Colonic mucosa (tissue), 4 donors: ENCODE measurements at regions not wholly inside any gene's neighbourhood (a gene's known extent, or its start where the extent isn't known, plus 50 kb on each side); places are given as distances from the start of the nearest gene placed in this dataset.

Source experiments
- DNase-seq: peaks from one replicate; pipeline ENCODE4 v3.0.0-alpha.2; 2020
- H3K27ac ChIP-seq: fragments of 200-600 bp; one replicate; pipeline ENCODE4 v1.8.0; 2021
- H3K27me3 ChIP-seq: fragments of 200-600 bp; one replicate; pipeline ENCODE4 v1.8.0; 2021
- H3K36me3 ChIP-seq: fragments of 200-600 bp; one replicate; pipeline ENCODE4 v1.8.0; 2021
- H3K4me1 ChIP-seq: fragments of 200-600 bp; one replicate; pipeline ENCODE4 v1.8.0; 2021; ENCODE audit warnings: mild to moderate bottlenecking
- H3K4me3 ChIP-seq: fragments of 200-600 bp; one replicate; pipeline ENCODE4 v1.8.0; 2021
- H3K9ac ChIP-seq, 2 donors: one replicate each; pipeline ENCODE4 v1.7.0; 2013; ENCODE audit warnings: control low read depth in 2 of 2, low read depth in 2 of 2, low read length in 2 of 2
- H3K9me3 ChIP-seq: fragments of 200-600 bp; one replicate; pipeline ENCODE4 v1.8.0; 2021
- intact Hi-C: fragments of 100-400 bp; cut with DNase I; formaldehyde crosslinking; loops from one replicate; pipeline ENCODE4 v1.14.1; 2022
- TF ChIP-seq, protein P1 (sequence below): fragments of 200-600 bp; IDR thresholded peaks from one replicate; pipeline ENCODE4 v1.8.0; 2022; ENCODE audit warnings: antibody characterized with exemption, mild to moderate bottlenecking
- donor health status: healthy.
- donor health status: DM: no; HTN: no; CAD: no.
- donor health status: DM: no; HTN: no; CAD: no.

DNA sequence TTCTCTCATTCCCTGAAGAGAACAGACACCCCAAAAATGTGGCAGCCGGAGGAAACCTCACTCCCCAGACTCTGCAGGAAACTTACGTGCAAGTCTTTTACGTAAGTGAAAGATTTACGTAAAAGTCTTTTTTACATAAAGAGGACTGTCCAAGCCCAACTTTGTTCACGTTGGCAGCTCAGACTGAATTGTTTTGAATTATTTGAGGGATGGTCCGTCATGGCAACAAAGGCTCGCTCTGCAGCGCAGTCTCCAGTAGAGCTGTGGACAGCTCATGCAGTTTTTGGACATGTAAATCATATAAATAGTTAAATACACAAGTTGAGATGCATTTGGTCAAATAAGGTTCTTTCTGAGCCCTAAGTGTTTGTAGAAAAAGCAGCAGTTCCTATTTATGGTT is 394.8 kb downstream of the QKI start:
- intact Hi-C loops, result no loop called here
- Histone ChIP-seq H3K27ac (no peak overlapping the region), H3K9ac (no peak overlapping the region), H3K9me3 (no peaks in the 10 kb centered on the region), H3K4me1 (no peaks in the 10 kb centered on the region), H3K4me3 (no peak overlapping the region), H3K27me3 (no peaks in the 10 kb centered on the region), H3K36me3 (no peaks in the 10 kb centered on the region)
- no peak for DNase-seq
- TF ChIP-seq, protein P1, sequence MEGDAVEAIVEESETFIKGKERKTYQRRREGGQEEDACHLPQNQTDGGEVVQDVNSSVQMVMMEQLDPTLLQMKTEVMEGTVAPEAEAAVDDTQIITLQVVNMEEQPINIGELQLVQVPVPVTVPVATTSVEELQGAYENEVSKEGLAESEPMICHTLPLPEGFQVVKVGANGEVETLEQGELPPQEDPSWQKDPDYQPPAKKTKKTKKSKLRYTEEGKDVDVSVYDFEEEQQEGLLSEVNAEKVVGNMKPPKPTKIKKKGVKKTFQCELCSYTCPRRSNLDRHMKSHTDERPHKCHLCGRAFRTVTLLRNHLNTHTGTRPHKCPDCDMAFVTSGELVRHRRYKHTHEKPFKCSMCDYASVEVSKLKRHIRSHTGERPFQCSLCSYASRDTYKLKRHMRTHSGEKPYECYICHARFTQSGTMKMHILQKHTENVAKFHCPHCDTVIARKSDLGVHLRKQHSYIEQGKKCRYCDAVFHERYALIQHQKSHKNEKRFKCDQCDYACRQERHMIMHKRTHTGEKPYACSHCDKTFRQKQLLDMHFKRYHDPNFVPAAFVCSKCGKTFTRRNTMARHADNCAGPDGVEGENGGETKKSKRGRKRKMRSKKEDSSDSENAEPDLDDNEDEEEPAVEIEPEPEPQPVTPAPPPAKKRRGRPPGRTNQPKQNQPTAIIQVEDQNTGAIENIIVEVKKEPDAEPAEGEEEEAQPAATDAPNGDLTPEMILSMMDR, result no peak

DNA sequence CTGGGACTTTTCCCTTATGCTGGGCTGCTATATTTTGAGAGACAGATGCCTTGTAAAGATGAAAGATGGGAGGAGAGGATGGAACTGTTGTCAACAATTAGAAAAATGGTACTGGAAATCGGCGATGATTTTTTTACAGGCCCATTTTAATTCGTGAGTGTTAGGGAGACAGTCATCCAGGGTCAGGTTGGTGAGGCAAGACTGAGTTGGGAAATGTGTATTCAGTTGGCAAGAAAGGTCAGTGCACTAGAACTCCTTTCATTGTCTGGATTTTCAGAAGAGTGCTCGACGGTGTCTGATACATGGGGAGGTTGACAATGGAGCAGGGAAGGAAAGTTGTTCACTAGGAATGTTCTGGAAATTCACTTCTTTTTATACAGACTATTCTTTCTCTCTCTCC is 394.4 kb downstream of the QKI start:
- Histone ChIP-seq H3K9me3 (no peaks in the 10 kb centered on the region), H3K36me3 (no peaks in the 10 kb centered on the region), H3K9ac (no peak overlapping the region), H3K4me3 (no peak overlapping the region), H3K27me3 (no peaks in the 10 kb centered on the region), H3K27ac (no peak overlapping the region), H3K4me1 (no peaks in the 10 kb centered on the region)
- DNase-seq, result no peak
- TF ChIP-seq, protein P1, result no peak
- intact Hi-C loops, result no loop called here

DNA sequence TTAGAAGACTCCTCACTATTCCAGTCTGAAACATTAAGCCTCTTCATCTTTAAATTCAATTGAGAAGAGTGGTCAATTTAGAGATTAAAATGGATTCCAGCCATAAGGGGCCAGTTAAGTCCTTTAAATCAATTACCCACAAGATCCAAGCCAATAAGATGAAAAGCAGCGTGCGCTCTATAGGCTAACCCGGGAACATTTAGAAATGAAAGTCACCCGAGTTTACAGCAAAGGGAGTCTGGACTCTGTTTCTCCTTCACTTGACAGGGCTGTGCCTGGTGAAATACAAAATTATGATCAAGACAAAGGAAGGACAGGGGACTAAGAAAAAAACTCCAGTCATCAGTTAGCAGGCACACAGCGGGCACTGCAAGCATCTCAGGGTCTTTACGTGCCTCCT is 393.7 kb downstream of the QKI start:
- Histone ChIP-seq H3K27ac (no peak overlapping the region), H3K9ac (no peak overlapping the region), H3K27me3 (no peaks in the 10 kb centered on the region), H3K4me1 (no peaks in the 10 kb centered on the region), H3K9me3 (no peaks in the 10 kb centered on the region), H3K4me3 (no peak overlapping the region), H3K36me3 (no peaks in the 10 kb centered on the region)
- intact Hi-C loops, result no loop called here
- TF ChIP-seq, protein P1, result no peak
- no peak for DNase-seq

DNA sequence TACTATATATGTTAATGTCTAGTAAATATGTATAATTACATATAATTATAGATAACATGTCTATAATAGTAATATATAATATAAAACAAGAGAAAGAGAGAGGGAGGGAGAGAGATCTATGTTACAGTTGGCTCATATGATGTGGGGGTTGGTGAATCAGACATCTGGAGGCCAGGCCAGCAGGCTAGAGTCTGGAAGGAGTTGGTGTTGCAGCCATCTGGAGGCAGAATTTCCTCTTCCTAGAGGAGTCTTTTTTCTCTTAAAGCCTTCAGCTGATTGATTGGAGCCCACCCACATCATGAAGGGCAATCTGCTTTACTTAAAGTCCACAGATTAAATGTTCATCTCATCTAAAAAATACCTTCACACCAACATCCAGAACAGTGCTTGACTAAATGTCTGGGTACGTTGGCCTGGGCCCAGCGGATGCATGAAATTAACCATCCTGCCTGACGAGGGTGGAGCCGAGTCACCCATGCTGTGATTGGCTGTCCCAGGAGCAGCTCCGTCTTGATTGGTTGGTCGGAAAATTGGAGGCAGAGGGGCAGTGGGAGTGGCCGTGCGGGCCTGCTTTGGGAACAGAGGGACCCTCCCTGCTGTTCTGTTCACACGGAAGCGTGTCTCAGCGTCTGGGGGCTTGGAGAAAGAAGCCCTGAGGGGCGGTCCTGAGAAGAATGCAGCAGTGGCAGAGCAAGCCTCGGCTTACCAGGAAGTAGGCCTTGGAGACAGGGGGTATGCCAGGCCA is 392.4 kb downstream of the QKI start:
- Histone ChIP-seq H3K27me3 (no peaks in the 10 kb centered on the region), H3K36me3 (no peaks in the 10 kb centered on the region), H3K4me1 (no peaks in the 10 kb centered on the region), H3K9ac (no peak overlapping the region), H3K27ac (no peak overlapping the region), H3K9me3 (no peaks in the 10 kb centered on the region), H3K4me3 (no peak overlapping the region)
- TF ChIP-seq, protein P1, result no peak
- intact Hi-C loops, result no loop called here
- DNase-seq, result no peak

DNA sequence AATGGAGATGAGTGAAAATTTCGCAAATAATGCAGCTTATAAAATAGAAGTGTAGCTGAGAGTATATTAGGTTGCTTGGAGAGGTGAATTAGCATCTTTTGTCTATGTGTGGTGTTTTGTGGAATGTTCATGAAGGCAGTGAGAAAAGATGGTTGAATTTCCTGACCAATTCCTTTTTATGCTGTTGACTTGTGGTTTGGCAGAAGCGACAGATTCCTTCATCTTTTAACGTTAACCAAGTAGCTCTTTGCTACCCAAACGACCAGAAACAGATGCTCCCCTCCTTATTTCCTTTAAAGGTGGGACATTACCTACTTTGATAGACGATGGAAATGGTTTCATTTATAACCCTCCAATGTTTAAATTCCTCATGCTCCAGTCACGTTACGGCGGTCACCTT is 390.5 kb downstream of the QKI start:
- H3K9me3 ChIP-seq, result no peaks in the 10 kb centered on the region
- no peaks in the 10 kb centered on the region for H3K36me3 ChIP-seq
- no peak for DNase-seq
- H3K4me1 ChIP-seq, result no peaks in the 10 kb centered on the region
- H3K27ac ChIP-seq, result no peak overlapping the region
- no peak overlapping the region for H3K4me3 ChIP-seq
- intact Hi-C loops, result no loop called here
- H3K9ac ChIP-seq, result no peak overlapping the region
- TF ChIP-seq, protein P1, result no peak
- no peaks in the 10 kb centered on the region for H3K27me3 ChIP-seq
